Body of pancreas (tissue), 4 donors: ENCODE measurements at regions not wholly inside any gene's neighbourhood (a gene's known extent, or its start where the extent isn't known, plus 50 kb on each side); places are given as distances from the start of the nearest gene placed in this dataset. TPM values are rescaled to one million over a fixed set of nuclear protein-coding genes. Genes with fewer than 3 reads are reported as not detected.
"Not testable (repeated sequence)": the region's sequence is repeated elsewhere in the genome, so short reads cannot be mapped to it uniquely, and the experiment has no call there.

Experiments used
- ATAC-seq: fragments of 150-250 bp; one replicate; pipeline ENCODE4 v1.9.1; 2016
- DNase-seq, 4 donors: peaks; one replicate each; pipeline ENCODE4 v3.0.0-alpha.2; 2019
- H3K27ac ChIP-seq, 4 donors: fragments of 200-600 bp; sonication (generic); 1 replicate in 3 of 4; 2 replicates in 1 of 4; pipeline versions ENCODE4 v1.5.1 to v1.6.1; 2016 to 2019; ENCODE audit warnings: mild to moderate bottlenecking in 1 of 4, mixed read lengths in 1 of 4, moderate library complexity in 1 of 4
- H3K27me3 ChIP-seq, 2 donors: fragments of 200-600 bp; sonication (generic); one replicate each; pipeline ENCODE4 v1.6.0; 2016; ENCODE audit warnings: mild to moderate bottlenecking in 1 of 2
- H3K36me3 ChIP-seq, 2 donors: fragments of 200-600 bp; sonication (generic); replicated peaks in 1 of 2; 2 replicates each; pipeline ENCODE4 v1.5.1; 2016; ENCODE audit warnings: low read depth in 2 of 2; ENCODE audit not compliant: insufficient read depth in 1 of 2
- H3K4me1 ChIP-seq: fragments of 200-600 bp; sonication (generic); one replicate; pipeline ENCODE4 v1.6.0; 2016
- H3K4me3 ChIP-seq, 2 donors: fragments of 200-600 bp; sonication (generic); 1 replicate in 1 of 2; 2 replicates in 1 of 2; pipeline ENCODE4 v1.5.1; 2016 to 2019
- H3K9me3 ChIP-seq, 3 donors: fragments of 200-600 bp; sonication (generic); 1 replicate in 2 of 3; 2 replicates in 1 of 3; pipeline ENCODE4 v1.5.1; 2016
- POLR2A ChIP-seq, 3 donors: fragments of 450-650 bp; IDR thresholded peaks; one replicate each; pipeline ENCODE4 v1.6.1; 2016; ENCODE audit warnings: antibody characterized with exemption in 3 of 3, mild to moderate bottlenecking in 2 of 3
- WGBS, 2 donors: methylation state at CpG; one replicate each; pipeline ENCODE4 v1.1.5; 2017; 5-methylcytosine and 5-hydroxymethylcytosine counted together
- intact Hi-C: fragments of 100-400 bp; cut with DNase I; formaldehyde crosslinking; loops from one replicate; pipeline ENCODE4 v1.15.1; 2023
- small RNA-seq: library from RNA; depleted of rRNA; stranded (forward); fragments of <200 nt; gene quantifications from one replicate; pipeline ENCODE3, GENCODE V24; 2016
- TF ChIP-seq, protein P1 (sequence below), 7 experiments: fragments of 450-650 bp in 4 of 7; fragments of 200-600 bp in 3 of 7; sonication (generic) in 3 of 7; IDR thresholded peaks; one replicate each; pipeline ENCODE4 v1.5.1; 2016 to 2019; ENCODE audit warnings: antibody characterized with exemption in 7 of 7

DNA sequence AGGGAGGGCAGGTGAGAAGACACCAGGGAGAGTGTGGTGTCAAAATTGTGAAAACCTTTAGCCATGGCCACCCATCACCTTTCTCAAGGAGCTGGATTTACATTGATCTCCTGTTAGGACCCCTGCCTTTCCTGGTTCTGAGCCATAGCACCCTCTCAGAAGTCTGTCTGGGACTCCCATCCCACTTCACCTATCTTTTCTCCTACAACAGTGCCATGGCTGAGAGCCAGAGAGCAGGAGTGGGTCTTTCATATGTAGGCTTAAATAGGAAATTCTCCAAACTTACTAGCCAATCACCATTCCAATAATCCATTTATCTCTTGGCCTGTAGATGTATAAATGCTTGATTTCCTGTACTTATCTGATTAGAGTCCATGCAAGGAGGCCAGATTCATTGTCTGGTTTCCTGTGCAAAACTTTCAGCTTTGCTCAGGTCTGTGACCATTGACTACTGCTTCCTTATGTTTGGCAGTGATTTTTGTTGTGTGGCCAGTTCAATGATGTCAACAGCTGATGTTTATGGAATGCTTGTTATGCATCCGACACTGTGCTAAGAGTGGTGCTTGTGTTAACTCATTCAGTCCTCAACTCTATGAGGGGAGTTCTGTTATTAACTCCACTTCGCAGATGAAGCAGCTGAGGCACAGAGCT is 57.6 kb upstream of the IGFBP5 start:
- Histone ChIP-seq H3K9me3 (no peaks in the 10 kb centered on the region), H3K27ac (no peak overlapping the region), H3K4me1 (no peaks in the 10 kb centered on the region), H3K4me3 (no peak overlapping the region), H3K36me3 (no peaks in the 10 kb centered on the region), H3K27me3 (no peaks in the 10 kb centered on the region)
- DNase-seq: no peak
- no peak for TF ChIP-seq POLR2A (IDR thresholded peaks at IDR 0.05)
- TF ChIP-seq, protein P1, sequence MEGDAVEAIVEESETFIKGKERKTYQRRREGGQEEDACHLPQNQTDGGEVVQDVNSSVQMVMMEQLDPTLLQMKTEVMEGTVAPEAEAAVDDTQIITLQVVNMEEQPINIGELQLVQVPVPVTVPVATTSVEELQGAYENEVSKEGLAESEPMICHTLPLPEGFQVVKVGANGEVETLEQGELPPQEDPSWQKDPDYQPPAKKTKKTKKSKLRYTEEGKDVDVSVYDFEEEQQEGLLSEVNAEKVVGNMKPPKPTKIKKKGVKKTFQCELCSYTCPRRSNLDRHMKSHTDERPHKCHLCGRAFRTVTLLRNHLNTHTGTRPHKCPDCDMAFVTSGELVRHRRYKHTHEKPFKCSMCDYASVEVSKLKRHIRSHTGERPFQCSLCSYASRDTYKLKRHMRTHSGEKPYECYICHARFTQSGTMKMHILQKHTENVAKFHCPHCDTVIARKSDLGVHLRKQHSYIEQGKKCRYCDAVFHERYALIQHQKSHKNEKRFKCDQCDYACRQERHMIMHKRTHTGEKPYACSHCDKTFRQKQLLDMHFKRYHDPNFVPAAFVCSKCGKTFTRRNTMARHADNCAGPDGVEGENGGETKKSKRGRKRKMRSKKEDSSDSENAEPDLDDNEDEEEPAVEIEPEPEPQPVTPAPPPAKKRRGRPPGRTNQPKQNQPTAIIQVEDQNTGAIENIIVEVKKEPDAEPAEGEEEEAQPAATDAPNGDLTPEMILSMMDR (IDR thresholded peaks at IDR 0.05): no peak
- intact Hi-C loops: no loop called here
- 46 to 66% methylated on average over 2 of the region's 2 CpGs for WGBS, 2 donors
- ATAC-seq: no peak

DNA sequence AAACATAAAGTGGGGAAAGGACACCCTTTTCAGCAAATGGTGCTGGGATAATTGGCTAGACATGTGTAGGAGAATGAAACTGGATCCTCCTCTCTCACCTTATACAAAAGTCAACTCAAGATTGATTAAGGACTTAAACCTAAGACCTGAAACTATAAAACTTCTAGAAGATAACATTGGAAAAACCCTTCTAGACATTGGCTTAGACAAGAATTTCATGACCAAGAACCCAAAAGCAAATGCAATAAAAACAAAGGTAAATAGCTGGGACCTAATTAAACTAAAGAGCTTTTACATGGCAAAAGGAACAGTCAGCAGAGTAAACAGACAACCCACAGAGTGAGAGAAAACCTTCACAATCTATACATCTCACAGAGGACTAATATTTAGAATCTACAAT is 55.4 kb upstream of the IGFBP5 start:
- ATAC-seq: not testable (repeated sequence)

DNA sequence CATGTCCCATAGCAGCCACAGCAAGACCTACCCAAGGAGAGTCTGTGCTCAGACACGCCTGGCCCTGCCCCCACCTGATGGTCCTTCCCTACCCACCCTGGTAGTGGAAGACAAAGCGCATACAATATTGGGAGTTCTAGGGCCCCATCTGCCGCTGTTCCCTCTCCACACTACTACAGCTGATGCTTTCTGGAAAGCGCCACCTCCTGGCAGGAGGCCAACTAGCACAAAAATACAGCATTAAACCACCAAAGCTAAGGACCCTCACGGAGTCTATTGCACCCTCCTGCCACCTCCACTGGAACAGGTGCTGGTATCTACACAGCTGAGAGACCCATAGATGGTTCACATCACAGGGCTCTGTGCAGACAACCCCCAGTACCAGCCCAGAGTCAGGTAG is 50.9 kb upstream of the IGFBP5 start:
- H3K36me3 ChIP-seq, H3K27ac ChIP-seq, H3K27me3 ChIP-seq, DNase-seq, H3K4me3 ChIP-seq, H3K9me3 ChIP-seq, H3K4me1 ChIP-seq, ATAC-seq, intact Hi-C loops: not testable (repeated sequence)
- 86 to 90% methylated on average over 4 to 5 of the region's 5 CpGs for WGBS, 2 donors

More for the DNA sequence above, 55.4 kb upstream of the IGFBP5 start:
- H3K9me3 ChIP-seq, H3K27me3 ChIP-seq, H3K4me1 ChIP-seq, H3K36me3 ChIP-seq, H3K27ac ChIP-seq, H3K4me3 ChIP-seq, intact Hi-C loops, DNase-seq: not testable (repeated sequence)

DNA sequence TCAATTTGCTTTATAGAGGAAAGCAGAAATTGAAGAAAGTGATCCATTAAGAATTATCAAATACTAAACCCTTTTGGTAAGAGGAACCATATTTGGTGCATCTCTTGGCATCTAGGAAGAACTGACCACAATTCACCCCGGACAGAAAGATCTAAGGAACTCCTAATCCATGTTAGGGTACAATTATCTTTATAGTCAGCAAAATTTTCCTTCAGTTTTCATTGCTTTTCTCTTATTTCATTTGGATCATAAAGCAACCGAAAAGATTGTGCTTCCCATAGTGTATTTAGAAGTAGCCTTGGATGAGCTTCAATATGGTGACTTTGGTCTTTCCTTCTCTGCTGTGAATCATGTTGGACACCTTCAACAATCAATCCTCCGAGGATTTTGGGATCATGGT is 50.1 kb upstream of the IGFBP5 start:
- intact Hi-C loops: no loop called here
- DNase-seq (no peak), ATAC-seq (no peak)
- no peaks in the 10 kb centered on the region for H3K36me3 ChIP-seq
- no peak overlapping the region for H3K27ac ChIP-seq
- TF ChIP-seq, protein P1 (IDR thresholded peaks at IDR 0.05): no peak
- no peak for TF ChIP-seq POLR2A (IDR thresholded peaks at IDR 0.05)
- H3K4me3 ChIP-seq: no peak overlapping the region
- no peaks in the 10 kb centered on the region for H3K9me3 ChIP-seq
- H3K4me1 ChIP-seq: no peaks in the 10 kb centered on the region
- 62 to 70% methylated on average over 3 of the region's 3 CpGs for WGBS, 2 donors
- no peaks in the 10 kb centered on the region for H3K27me3 ChIP-seq

Small RNA genes lying in the stretch of these regions (small RNA-seq; reads per million reads assigned to genes)
- gene RNA5SP120: not detected
